Gastroesophageal sphincter (tissue), 4 donors: ENCODE measurements at regions not wholly inside any gene's neighbourhood (a gene's known extent, or its start where the extent isn't known, plus 50 kb on each side); places are given as distances from the start of the nearest gene placed in this dataset.

Experiments used
- ATAC-seq: fragments of 150-250 bp; one replicate; pipeline ENCODE4 v1.9.1; 2016; ENCODE audit warnings: mild to moderate bottlenecking, moderate library complexity
- H3K27ac ChIP-seq, 4 donors: fragments of 200-600 bp; sonication (generic) in 3 of 4; 1 replicate in 3 of 4; 2 replicates in 1 of 4; pipeline ENCODE4 v1.5.1; 2016 to 2019
- H3K27me3 ChIP-seq: fragments of 200-600 bp; sonication (generic); one replicate; pipeline ENCODE4 v1.5.1; 2019
- H3K36me3 ChIP-seq, 2 donors: fragments of 200-600 bp; sonication (generic); one replicate each; pipeline ENCODE4 v1.5.1; 2019; ENCODE audit warnings: control low read depth in 1 of 2
- H3K4me1 ChIP-seq, 3 donors: fragments of 200-600 bp; sonication (generic); 1 replicate in 2 of 3; 2 replicates in 1 of 3; pipeline ENCODE4 v1.5.1; 2016 to 2019; ENCODE audit warnings: control low read depth in 2 of 3
- H3K4me3 ChIP-seq, 2 donors: fragments of 200-600 bp; sonication (generic); one replicate each; pipeline ENCODE4 v1.5.1; 2019; ENCODE audit warnings: mild to moderate bottlenecking in 1 of 2, moderate library complexity in 1 of 2
- H3K9me3 ChIP-seq, 3 donors: fragments of 200-600 bp; sonication (generic); one replicate each; pipeline ENCODE4 v1.5.1; 2017 to 2019; ENCODE audit warnings: control low read depth in 2 of 3
- EP300 ChIP-seq: sonication (generic); formaldehyde crosslinking; IDR thresholded peaks from one replicate; pipeline ENCODE4 v1.6.1; 2017; ENCODE audit warnings: antibody characterized with exemption, mild to moderate bottlenecking
- POLR2A ChIP-seq, 2 donors: fragments of 450-650 bp; IDR thresholded peaks; one replicate each; pipeline ENCODE4 v1.6.1; 2017; ENCODE audit warnings: antibody characterized with exemption in 2 of 2, mild to moderate bottlenecking in 2 of 2, moderate library complexity in 1 of 2
- POLR2AphosphoS5 ChIP-seq: sonication (generic); formaldehyde crosslinking; IDR thresholded peaks from one replicate; pipeline ENCODE4 v1.6.1; 2017; ENCODE audit warnings: antibody characterized with exemption
- WGBS, 2 donors: methylation state at CpG; one replicate each; pipeline ENCODE4 v1.1.5; 2018; ENCODE audit warnings: low coverage in 1 of 2; 5-methylcytosine and 5-hydroxymethylcytosine counted together
- TF ChIP-seq, protein P1 (sequence below), 4 experiments: fragments of 200-600 bp in 2 of 4; fragments of 450-650 bp in 2 of 4; sonication (generic) in 1 of 4; IDR thresholded peaks; one replicate each; pipeline ENCODE4 v1.5.1; 2017 to 2019; ENCODE audit warnings: antibody characterized with exemption in 4 of 4, mild to moderate bottlenecking in 2 of 4, moderate library complexity in 2 of 4

DNA sequence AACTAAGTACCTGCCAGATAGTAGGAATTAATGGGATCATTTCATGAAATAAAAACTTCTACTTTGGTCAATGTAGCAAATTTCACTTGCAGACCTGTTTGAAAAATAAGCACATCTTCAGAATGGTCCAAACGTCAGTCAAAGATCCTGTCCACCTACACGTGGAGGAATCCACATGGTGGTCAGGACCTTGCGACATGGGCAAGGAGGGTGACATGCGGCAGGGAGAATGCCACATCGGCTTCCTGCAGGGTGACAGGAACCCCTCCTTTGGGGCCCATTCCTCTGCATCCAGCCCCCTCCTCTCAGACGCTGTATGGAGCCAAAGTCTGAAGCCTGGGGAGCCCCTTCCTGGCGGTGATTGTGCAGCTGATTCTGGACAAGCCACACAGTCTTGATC lies 95.5 kb upstream of the MGMT start:
- TF ChIP-seq EP300, result no peak
- TF ChIP-seq POLR2A (IDR thresholded peaks at IDR 0.05), result no peak
- no peak for TF ChIP-seq POLR2AphosphoS5
- TF ChIP-seq, protein P1, sequence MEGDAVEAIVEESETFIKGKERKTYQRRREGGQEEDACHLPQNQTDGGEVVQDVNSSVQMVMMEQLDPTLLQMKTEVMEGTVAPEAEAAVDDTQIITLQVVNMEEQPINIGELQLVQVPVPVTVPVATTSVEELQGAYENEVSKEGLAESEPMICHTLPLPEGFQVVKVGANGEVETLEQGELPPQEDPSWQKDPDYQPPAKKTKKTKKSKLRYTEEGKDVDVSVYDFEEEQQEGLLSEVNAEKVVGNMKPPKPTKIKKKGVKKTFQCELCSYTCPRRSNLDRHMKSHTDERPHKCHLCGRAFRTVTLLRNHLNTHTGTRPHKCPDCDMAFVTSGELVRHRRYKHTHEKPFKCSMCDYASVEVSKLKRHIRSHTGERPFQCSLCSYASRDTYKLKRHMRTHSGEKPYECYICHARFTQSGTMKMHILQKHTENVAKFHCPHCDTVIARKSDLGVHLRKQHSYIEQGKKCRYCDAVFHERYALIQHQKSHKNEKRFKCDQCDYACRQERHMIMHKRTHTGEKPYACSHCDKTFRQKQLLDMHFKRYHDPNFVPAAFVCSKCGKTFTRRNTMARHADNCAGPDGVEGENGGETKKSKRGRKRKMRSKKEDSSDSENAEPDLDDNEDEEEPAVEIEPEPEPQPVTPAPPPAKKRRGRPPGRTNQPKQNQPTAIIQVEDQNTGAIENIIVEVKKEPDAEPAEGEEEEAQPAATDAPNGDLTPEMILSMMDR (IDR thresholded peaks at IDR 0.05), result no peak
- Histone ChIP-seq H3K9me3 (no peaks in the 10 kb centered on the region), H3K27ac (no peak overlapping the region), H3K36me3 (no peaks in the 10 kb centered on the region), H3K4me3 (no peak overlapping the region), H3K27me3 (peaks cover 10% of the 10 kb centered on the region), H3K4me1 (no peaks in the 10 kb centered on the region)
- 58 to 76% methylated on average over 2 to 5 of the region's 7 CpGs for WGBS, 2 donors
- ATAC-seq, result no peak

DNA sequence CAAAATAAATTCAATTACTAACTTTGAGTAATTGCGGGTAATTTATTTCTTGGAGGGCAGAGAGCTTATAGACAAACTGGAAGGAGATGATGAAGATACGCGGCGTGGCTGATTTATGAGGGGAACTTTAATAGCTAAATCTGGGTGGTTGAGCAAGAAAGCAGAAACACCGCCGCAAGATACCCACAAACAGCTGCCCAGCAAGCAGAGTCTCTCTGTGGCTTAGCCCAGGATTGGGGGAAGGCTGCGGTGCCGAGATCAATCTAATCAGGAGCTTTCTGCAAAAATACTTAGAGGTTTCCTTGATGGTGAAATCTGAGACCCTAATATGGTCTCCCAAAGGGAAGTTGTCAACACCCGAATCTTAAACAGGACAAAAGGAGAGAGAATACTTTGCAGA lies 94.9 kb upstream of the MGMT start:
- ATAC-seq, result no peak
- Histone ChIP-seq H3K27me3 (peaks cover 10% of the 10 kb centered on the region), H3K4me1 (no peaks in the 10 kb centered on the region), H3K27ac (no peak overlapping the region), H3K9me3 (no peaks in the 10 kb centered on the region), H3K4me3 (no peak overlapping the region), H3K36me3 (no peaks in the 10 kb centered on the region)
- TF ChIP-seq, protein P1 (IDR thresholded peaks at IDR 0.05), result no peak
- TF ChIP-seq POLR2A (IDR thresholded peaks at IDR 0.05), result no peak
- TF ChIP-seq EP300, result no peak
- no peak for TF ChIP-seq POLR2AphosphoS5
- 77 to 90% methylated on average over 8 to 9 of the region's 9 CpGs for WGBS, 2 donors

DNA sequence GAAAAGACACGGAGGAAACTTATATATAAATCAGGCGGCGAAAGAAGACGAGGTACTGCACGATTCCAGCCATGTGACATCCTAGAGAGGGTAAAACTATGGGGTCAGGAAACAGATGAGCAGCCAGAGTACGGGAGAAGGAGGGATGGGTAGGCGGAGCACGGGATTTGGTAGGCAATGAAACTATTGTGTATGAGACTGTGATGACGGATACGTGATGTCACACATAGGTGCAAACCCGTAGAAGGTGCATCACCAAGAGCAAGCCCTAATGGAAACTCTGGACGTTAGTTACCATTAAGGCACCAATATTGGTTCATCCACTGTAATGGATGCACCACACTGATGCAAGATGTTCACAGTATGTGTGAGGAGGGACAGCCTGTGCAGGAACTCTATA lies 93.8 kb upstream of the MGMT start:
- H3K9me3 ChIP-seq, result no peaks in the 10 kb centered on the region
- no peaks in the 10 kb centered on the region for H3K36me3 ChIP-seq
- no peak for ATAC-seq
- H3K4me1 ChIP-seq, result no peaks in the 10 kb centered on the region
- TF ChIP-seq EP300 (no peak), POLR2AphosphoS5 (no peak), POLR2A (IDR thresholded peaks at IDR 0.05) (no peak)
- TF ChIP-seq, protein P1 (IDR thresholded peaks at IDR 0.05), result no peak
- H3K4me3 ChIP-seq, result no peak overlapping the region
- no peak overlapping the region for H3K27ac ChIP-seq
- H3K27me3 ChIP-seq, result peaks cover 10% of the 10 kb centered on the region
- 71 to 81% methylated on average over 9 to 12 of the region's 12 CpGs for WGBS, 2 donors

DNA sequence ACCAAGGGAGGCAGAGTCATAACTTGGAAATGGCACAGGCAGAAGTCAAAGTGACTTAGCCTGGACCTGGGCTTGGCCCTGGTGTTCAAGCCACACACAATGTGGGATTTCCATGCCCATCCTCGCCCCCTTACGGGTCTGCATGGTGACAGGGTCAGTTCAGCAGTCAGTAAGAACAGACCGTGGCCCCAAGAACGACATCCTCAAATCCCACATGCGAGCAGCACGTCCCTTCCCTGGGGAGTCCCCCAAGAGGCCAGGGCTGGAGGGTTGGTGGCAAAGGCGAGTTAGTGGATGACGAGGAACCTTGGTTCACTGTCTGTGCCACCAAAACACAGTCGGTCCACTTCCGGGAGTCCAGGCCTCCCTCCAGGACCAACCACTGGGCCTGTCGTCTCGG lies 93.3 kb upstream of the MGMT start:
- ATAC-seq, result no peak
- WGBS, 2 donors, result 80% methylated on average over 2 of the region's 12 CpGs; no CpG with 5 or more reads in 1 of the 2 donors
- TF ChIP-seq POLR2AphosphoS5 (no peak), POLR2A (IDR thresholded peaks at IDR 0.05) (no peak), EP300 (no peak)
- TF ChIP-seq, protein P1 (IDR thresholded peaks at IDR 0.05), result no peak

DNA sequence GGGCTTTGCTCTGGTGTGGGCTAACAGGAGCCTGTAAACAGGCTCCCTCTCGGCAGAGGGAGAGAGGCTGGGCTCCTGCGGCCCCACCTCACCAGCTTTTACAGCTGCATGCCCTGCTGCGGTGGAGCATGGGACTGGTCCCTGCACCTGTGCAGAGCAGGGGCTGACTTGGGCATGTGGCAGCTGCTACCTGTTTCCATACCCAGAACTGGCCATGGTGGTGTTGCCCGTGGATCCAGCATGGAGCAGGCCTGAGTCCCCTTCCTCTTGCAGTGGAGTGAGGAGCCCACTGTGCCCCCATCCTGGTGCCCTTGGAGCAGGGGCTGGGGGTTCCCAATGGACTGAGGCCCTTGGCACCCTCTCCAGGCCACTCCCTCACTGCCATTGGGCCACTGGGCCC lies 91.9 kb upstream of the MGMT start:
- ATAC-seq, result no peak
- TF ChIP-seq EP300 (no peak), POLR2A (IDR thresholded peaks at IDR 0.05) (no peak), POLR2AphosphoS5 (no peak)
- TF ChIP-seq, protein P1 (IDR thresholded peaks at IDR 0.05), result no peak
- no peaks in the 10 kb centered on the region for H3K36me3 ChIP-seq
- H3K4me1 ChIP-seq, result no peaks in the 10 kb centered on the region
- H3K9me3 ChIP-seq, result no peaks in the 10 kb centered on the region
- WGBS, 2 donors, result 100% methylated on average over 2 of the region's 4 CpGs; no CpG with 5 or more reads in 1 of the 2 donors
- H3K27me3 ChIP-seq, result peaks cover 6% of the 10 kb centered on the region
- H3K4me3 ChIP-seq, result no peak overlapping the region
- no peak overlapping the region for H3K27ac ChIP-seq

More for the DNA sequence above, 93.3 kb upstream of the MGMT start:
- Histone ChIP-seq H3K36me3 (no peaks in the 10 kb centered on the region), H3K4me3 (no peak overlapping the region), H3K27ac (no peak overlapping the region), H3K27me3 (peaks cover 10% of the 10 kb centered on the region), H3K9me3 (no peaks in the 10 kb centered on the region), H3K4me1 (no peaks in the 10 kb centered on the region)
